Central memory CD4-positive, alpha-beta T cell (primary cell): ENCODE measurements at regions not wholly inside any gene's neighbourhood (a gene's known extent, or its start where the extent isn't known, plus 50 kb on each side); places are given as distances from the start of the nearest gene placed in this dataset.
"Not testable (repeated sequence)": the region's sequence is repeated elsewhere in the genome, so short reads cannot be mapped to it uniquely, and the experiment has no call there.

Source experiments
- DNase-seq: peaks from one replicate; pipeline ENCODE4 v3.0.0; 2022

DNA sequence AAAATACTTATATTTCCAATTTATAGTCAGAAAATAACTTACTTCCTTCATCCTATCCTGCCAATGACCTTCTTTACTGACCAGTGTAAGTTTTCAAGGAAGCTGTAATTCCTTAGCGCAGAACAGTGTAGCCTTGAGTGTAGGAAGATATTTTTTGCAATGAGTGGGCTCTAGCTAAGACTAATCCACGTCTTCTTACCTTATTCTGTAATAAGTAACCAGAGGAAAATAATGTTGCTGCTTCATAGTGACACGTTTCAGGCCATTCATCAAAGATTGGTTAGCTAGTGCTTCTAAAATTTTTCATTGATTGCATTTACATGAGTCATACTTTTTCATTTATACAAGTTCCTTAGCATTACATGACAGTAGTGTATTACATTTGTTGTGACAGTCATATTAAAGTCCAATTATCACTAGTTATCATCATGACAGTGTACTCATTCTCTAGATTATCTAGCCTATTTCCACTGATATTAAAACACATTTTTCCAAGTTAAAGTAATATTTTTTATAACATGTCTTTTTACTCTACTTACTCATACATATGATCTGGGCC is 403.8 kb upstream of the EPHA3 start:
- no peak for DNase-seq

DNA sequence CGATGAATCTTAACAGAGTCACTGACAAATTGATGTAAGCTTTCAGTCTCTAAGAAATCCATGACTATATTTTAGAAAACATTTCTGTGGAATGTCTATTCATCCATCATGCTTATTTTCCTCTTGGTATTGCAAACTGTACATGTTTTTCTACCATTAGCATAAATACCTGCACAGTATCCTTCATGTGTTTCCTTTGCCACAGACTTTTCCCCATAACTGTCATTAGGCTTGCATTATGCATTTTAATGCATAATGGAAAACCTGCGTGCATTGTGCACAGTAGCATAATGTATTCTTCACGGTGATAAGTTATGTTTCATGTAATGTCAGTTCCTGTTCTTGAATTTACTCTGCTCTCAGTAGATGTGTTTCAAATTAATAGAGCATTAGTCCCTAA is 403.1 kb upstream of the EPHA3 start:
- no peak for DNase-seq

DNA sequence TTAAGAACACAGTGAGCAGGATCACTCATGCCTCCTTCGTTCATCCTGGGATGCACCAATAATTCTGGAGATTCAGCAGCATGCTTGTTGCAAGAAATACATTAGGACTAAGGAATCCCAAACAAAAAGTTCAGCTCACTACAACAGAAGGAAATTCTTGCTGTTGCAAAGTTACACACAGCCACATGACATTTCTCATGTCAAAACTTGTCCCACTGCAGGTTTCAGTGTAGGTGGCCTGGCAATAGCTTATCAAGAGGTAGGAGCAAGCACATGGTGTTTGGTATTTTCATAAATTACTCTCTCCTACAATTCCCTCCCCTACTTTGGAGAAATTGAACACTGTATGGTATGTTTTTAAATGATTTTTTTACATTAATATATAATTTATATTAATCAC is 399.6 kb upstream of the EPHA3 start:
- no peak for DNase-seq

DNA sequence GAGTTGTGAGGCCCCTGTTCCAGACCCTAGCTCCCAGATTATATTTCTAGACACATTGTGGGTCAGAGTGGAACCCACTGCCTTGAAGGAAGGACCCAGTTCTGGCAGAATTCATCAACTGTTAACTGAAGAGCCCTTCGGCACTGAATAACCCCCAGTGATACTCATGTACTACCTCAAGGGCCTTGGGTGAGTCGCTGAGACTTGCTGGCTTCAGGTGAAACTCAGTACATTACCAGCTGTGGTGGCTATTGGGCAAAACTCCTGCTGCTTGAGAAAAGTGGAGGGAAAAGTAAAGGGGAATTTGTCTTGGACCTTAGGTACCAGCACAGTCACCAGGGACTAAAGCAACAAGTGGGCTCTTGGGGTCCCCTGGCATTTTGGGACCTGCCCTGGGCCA is 394.9 kb upstream of the EPHA3 start:
- DNase-seq = no peak

DNA sequence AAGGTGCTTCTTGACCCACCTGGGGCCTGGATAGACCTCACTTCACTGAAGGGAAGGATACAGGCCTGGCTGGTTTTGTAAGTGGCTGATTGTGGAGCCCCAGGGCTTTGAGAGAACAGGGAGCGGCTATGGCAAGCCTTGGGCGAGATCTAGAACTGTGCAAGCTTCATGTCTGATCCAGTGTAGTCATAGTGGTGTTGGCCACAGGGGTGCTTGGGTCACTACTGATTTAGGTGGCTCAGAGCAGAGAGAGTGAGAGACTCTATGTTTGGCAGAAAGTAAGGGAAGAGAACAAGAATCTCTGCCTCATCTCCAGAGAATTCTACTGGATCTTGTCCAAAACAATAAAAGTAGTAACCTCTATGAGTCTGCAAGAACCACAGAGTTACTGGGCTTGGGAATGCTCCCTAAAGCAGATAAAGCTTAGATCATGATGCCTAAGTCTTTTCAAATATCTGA is 394.2 kb upstream of the EPHA3 start:
- no peak for DNase-seq

DNA sequence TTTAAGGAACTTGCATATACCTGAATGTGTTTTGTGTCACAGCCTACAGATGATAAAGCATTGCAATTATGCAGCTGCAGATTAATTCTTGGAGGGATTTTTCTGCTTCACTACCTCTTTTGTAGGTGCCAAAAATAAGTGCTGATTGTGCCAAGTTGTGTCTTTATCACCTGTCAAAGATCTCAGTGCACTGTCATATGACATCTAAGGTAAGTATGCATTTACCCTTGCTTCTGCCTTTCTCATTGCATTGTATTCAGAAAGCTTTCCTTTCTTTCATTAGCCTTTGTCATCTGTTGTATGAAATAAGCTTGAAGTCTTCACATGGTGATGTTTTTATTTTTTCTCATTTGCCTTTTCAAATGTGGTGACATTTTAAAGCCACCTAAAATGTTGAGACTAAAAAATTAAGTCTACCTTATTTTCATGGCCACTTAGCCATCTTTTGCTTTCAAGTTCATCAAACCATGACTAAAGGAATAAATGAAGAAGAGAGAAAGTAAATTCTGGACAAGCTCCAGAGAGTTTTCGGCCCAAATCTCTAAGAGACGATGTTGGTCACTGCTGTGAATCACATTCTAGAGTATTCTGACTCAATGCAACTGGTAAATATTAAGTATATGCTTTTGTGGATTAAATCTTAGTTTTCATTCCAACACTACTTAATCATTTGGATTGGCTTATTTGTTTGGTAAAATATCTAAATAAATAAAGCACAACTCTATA is 381.8 kb upstream of the EPHA3 start:
- no peak for DNase-seq

DNA sequence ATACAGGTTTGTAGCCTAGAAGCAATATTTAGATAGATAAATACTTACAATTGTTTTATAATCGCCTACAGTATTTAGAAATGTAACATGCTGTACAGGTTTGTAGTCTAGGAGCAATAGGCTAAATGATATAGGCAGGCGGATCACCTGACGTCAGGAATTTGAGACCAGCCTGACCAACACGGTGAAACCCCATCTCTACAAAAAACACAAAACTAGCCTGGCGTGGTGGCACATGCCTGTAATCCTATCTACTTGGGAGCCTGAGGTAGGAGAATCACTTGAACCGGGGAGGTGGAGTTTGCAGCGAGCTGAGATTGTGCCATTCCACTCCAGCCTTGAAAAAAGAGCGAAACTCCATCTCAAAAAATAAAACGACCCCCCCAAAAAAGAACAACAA is 375.2 kb upstream of the EPHA3 start:
- no peak for DNase-seq

DNA sequence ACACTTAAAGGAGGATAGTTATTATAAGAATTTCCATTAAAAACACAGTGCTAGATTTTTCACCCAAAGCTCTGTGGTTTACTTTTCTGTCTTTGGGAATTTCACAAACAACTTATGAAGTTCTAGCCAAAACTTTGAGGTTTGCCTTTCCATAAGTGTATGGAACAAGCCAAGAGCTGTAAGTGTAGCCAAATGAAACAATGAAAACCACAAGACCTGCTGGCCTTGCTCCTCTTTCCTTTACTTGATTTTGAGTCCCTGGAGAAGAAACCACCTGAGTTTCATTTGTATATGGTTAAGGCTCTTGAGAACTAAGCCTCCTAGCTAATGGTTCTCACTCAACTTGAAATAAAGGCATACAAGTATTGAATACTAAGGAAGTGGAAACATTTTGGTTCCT is 365.3 kb upstream of the EPHA3 start:
- DNase-seq = no peak

DNA sequence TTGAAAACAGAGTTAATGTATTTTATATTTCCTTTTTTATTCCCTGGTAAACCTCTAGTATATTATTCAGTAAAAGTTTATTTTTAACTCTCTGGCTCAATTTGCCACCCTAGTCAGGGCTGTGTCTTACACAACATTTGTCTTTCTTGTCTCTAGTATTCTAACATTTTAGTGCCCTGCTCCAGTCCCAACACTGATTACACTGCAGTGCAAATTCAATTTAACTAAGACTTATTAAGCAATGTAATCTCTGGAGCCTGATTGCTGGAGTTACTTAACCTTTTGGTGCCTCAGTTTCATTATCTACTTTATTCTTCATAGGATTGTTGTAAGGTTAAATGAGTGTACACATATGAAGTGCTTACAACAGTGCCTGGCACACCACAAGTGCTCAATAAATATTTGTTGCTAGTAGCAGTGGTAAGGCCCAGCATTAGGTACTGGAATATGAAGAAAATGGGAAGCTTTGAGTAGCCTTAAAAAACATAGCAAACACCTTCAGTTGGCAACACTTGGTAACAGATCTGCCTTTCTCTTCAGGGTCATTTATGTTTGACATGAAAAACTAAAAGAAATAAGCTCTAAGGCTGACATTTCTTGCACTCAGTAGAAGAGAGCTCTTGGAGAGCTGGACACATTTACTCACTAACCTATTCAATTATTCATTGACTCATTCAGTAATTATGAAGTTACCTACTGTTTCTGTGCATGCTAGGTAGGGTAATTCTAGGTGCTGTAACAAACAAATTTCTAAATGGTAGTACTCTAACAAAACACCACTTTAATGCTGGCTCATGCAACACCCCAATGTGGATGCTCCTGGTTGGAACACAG is 364.5 kb upstream of the EPHA3 start:
- no peak for DNase-seq

DNA sequence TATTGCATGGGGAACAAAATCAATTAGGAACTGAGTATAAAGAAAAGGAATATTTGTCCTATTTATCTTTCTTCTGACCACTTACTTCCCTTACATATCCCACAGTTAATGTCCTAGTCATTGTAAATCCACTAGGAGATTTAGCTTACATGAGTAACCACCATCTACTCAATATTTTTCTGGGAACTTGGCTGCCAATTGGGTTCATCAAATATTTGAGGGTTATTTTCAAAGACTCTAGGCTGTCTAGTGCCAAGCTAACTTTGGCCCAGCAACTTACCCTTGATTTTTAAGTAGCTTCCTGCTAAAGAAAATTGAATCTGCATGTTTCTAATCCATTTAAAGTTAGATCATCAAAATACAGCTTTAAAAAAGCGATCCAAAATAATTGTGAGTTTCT is 362.5 kb upstream of the EPHA3 start:
- no peak for DNase-seq

DNA sequence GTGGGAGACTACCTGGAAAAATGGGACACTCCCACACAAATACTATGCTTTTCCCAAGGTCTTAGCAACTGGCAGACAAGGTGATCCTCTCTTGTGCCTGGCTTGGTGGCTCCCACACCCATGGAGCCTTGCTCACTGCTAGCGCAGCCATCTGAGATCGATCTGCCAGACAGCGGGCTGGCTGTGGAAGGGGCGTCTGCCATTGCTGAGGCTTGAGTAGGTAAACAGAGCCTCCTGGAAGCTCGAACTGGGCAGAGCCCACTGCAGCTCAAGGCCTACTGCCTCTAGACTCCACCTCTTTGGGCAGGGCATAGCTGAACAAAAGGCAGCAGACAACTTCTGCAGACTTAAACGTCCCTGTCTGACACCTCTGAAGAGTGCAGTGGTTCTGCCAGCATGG is 360.3 kb upstream of the EPHA3 start:
- not testable (repeated sequence) for DNase-seq

DNA sequence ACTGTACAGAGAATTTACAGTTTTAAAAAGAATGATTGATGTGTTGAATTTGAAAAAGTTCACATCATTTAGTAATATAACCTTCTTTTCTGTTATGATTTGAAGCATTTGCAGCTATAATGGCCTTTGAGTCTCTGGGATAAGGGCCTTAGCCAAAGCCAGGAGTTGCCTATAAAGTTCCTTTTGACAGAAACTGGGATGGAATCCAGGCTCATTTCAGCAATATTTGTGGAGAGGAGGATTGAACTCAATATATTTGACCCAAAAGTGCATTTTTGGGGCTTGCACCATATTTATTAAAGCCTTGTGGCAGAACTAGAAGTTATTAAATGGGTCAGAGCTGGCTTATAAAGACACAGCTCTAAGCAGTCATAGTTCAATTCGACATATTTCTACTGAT is 348.7 kb upstream of the EPHA3 start:
- no peak for DNase-seq

DNA sequence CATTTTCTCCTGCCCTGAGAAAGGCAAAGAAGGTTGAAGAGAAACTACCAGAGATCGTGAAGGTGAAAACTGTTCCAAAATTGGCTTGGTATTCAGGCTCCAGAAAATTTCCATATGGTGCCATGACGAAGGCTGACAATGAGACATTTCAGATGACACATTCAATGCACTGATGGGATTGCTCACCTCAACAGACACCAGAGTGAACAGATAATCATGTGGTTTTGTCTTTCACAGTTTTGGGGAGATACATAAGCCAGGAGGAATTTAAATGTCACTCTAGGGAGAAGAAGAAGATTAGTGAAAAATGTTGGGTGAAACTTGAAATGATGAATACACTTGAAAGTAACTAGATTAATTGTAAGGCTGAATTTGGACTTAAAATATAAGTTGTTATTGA is 339.7 kb upstream of the EPHA3 start:
- no peak for DNase-seq

DNA sequence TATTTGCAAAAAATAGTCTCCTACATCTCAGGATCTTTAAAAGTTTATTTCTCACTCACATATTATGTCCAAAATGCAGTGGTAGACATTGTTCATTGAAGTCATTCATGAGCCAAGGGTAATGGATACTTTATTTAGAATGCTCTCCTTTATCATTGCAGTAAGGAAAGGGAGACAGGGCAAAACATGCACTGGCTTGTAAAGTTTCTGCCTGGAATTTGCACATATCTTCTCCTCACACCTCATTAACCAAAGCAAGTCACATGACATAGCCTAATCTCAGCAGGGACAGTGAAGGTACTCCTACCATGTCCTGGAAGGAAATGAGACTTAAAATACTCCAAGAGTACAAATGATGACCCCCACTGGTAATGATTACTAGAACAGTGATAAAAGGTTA is 333.7 kb upstream of the EPHA3 start:
- no peak for DNase-seq

DNA sequence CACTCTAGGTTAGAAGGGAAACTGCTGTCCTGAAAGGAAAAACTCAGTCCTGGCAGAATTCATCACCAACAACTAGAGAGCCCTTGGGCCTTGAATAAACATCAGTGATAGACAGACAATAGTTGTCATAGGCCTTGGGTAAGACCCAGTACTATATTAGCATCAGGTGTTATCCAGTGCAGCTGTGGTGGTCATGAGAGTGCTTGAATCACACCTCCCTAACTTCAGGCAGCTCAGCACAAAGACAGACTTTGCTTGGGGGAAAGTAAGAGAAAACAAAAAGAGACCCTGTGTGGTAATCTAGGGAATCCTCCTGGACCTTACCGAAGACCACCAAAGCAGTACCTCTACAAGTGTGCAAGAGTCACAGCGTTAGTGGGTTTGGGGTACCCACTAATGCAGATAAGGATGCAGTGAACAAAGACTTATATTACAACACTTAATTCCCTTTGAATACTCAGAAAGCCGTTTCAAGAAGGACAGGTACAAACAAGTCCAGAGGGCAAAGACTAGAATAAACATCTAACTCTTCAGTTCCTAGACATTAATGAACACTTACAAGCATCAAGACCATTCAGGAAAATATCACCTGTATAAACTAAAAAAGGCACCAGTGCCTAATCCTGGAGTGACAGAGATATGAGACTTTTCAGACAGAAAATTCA is 332.3 kb upstream of the EPHA3 start:
- no peak for DNase-seq

DNA sequence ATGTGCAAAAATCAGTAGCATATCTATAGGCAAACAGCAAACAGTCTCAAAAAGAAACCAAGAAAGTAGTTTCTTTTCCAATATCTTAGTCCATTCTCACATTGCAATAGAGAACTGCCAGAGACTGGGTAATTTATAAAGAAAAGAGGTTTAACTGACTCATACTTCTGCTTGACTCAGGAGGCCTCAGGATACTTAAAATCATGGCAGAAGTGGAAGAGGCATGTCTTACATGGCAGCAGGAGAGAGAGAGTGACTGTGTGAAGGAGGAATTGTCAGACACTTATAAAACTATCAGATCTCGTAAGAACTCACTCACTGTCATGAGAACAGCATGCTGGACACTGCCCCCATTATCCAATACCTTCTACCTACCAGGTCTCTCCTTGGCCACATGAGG is 327.9 kb upstream of the EPHA3 start:
- no peak for DNase-seq

DNA sequence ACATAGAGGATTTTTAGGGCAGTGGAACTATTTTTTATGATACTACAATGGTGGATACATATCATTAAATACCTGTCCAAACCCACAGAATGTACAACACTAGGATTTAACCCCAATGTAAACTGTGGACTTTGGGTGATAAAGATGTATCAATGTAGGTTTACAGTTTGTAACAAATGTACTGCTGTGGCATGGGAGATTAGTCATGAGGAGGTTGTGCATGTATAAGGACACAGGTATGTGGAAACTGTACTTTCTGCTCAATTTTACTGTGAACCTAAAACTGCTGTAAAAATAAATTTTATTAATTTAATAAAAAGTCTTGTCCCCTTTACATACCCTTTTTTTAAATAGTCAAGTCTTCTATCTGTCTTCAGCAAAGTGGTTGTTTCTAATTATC is 322.5 kb upstream of the EPHA3 start:
- DNase-seq = no peak

DNA sequence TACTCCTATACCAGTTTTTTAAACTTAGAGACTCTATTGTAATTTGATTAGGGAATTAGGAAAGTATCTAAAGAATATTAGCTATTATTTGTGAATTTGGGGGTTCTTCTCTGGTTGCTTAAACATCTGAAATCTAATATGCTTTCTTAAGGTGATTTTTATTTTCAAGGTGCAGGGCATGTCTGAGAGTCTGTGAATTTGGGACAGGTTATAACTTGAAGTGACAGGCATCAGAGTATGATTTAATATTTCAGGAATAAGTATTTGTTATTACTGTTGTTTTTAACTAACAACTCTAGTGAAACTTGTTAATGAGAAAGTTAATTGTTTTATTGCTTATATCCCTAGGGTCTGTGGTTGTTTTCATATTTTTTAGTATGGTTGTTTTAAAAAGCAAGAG is 321.6 kb upstream of the EPHA3 start:
- no peak for DNase-seq

DNA sequence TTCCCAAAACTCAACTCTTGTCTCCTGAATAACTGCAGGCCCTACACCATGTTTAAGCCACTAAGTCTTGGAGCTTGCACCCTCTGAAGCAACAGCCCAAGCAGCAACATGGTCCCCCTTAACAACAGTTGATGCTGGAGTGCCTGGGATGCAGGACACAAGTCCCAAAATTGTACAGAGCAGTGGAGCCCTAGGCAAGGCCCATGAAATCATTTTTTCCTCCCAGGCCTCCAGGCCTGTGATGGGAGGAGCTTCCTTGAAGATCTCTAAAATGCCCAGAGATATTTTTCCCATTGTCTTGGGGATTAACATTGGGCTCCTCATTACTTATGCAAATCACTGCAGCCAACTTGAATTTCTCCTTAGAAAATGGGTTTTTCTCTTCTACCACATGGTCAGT is 311.9 kb upstream of the EPHA3 start:
- DNase-seq = no peak

DNA sequence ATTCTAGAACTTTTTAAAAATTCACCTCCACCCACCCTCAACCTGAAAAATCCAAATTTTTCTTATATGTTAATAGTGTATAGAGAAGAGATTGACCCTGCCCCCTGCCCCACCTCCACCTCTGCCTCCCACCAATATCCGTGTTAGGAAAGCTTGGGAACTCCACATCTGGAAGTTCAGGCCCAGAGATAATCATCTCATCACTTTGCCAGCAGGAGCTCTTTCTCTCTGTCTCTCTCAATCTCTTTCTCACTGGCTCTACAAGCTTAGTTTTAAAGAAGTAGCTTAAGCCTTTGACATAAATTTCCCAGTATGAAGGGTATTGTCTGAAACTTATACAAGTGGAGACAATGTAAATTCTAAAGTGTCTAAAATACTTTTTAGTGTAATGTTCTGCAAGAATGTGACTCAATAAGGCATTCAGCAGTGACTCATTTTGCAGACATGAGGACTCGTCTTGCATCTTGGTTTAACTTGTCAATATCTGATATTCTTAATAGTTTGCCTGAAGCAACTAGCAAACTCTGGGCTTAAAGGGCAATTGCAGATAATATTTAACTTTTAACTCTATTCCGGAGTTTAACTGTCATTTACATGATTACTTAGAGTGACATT is 299.8 kb upstream of the EPHA3 start:
- no peak for DNase-seq

DNA sequence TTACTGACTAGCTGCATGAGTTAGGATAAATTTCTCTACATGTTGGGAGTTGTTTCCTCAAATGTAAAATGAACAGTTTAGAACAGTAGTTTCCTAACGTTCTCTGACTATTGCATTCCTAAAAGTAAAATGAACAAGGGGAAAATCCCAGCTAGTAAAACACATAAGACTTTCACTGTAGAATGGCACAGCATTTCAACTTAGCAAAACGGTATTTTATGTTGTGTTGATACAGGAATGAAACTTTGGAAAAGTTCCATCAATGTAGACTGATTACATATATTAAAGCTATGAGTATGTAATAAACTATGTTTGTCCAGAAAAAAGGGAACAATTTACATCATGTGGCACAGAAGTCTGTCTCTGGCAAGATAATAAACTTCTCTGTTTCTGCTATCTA is 297.4 kb upstream of the EPHA3 start:
- DNase-seq = no peak

DNA sequence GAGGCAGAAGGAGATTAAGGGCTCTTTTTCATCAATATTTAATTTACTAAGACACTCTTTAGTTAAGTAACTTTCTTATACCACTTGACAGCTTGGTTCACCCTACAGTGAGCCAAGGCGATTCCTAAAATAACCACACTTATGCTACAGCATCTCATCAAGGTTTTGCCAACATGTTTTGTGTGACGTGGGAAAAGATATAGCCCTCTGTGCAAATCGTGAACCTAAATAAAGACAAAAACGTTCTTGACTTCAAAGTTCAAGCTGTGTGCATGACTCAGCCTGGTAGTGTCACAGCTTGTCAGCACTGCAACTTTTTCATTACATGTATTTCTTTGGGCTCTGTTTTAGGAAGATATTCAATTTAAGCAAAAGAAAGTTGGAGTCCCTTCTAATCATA is 297.0 kb upstream of the EPHA3 start:
- DNase-seq = no peak

DNA sequence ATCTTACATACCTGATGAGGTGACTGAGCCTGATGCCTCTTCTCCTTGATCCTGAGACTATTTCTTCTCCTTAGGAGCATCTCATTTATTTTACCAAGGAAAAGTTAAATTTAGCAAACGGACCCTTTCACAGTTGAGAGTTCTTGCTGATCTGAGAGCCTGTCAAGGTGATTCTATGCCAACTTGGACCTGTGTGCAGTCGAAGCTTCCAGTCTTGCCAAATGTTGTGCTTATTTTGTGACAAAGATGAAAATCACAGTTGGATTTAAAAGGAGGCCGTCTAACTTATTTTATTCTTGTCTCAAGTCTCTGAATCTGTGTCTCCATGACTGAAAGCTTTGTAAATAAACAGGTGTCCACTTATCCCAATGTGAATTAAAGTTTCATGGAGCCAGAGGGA is 296.3 kb upstream of the EPHA3 start:
- no peak for DNase-seq
